A673 (cell line): ENCODE measurements at regions not wholly inside any gene's neighbourhood (a gene's known extent, or its start where the extent isn't known, plus 50 kb on each side); places are given as distances from the start of the nearest gene placed in this dataset.

Experiments used
- BruUV-seq: library from RNA; stranded (reverse); fragments of 400-500 nt; replicated peaks from 2 replicates; lab custom pipeline; 2021; lab: Mats Ljungman, UMichigan
- CTCF ChIA-PET: fragments of 300-600 bp; sonication (Branson Sonifier 250); formaldehyde crosslinking; loops from one replicate; lab custom pipeline; 2022; ENCODE audit warnings: antibody characterized with exemption; lab: Charles Lee
- POLR2A ChIA-PET: fragments of 300-600 bp; sonication (Branson Sonifier 250); formaldehyde crosslinking; loops from one replicate; lab custom pipeline; 2022; ENCODE audit warnings: antibody characterized with exemption; ENCODE audit not compliant: low non-redundant PET; lab: Charles Lee
- DNase-seq: peaks from one replicate; pipeline ENCODE4 v3.0.0-alpha.2; 2015; ENCODE audit warnings: low spot score
- H3K27ac ChIP-seq: fragments of 200-600 bp; sonication (generic); 2 replicates; pipeline ENCODE4 v1.5.1; 2016; ENCODE audit warnings: mixed run types, low read depth, mild to moderate bottlenecking, mixed read lengths, antibody characterized with exemption, low read length; ENCODE audit not compliant: poor library complexity, severe bottlenecking
- H3K27me3 ChIP-seq: fragments of 200-600 bp; sonication (generic); replicated peaks from 2 replicates; pipeline ENCODE4 v1.6.1; 2017; ENCODE audit warnings: mixed run types, low read depth, mild to moderate bottlenecking, mixed read lengths, antibody characterized with exemption, low read length; ENCODE audit not compliant: insufficient read depth, poor library complexity
- H3K36me3 ChIP-seq: fragments of 200-600 bp; sonication (generic); 2 replicates; pipeline ENCODE4 v1.6.1; 2016; ENCODE audit warnings: mixed run types, mild to moderate bottlenecking, mixed read lengths, antibody characterized with exemption, low read length; ENCODE audit not compliant: insufficient read depth, poor library complexity, severe bottlenecking
- H3K4me1 ChIP-seq: fragments of 200-600 bp; sonication (generic); 2 replicates; pipeline ENCODE4 v1.6.1; 2017; ENCODE audit warnings: mixed run types, mild to moderate bottlenecking, mixed read lengths, antibody characterized with exemption, low read length; ENCODE audit not compliant: insufficient read depth, poor library complexity, severe bottlenecking
- H3K4me3 ChIP-seq: fragments of 200-600 bp; sonication (generic); 2 replicates; pipeline ENCODE4 v1.5.1; 2016; ENCODE audit warnings: low read depth, mixed run types, mild to moderate bottlenecking, mixed read lengths, low read length; ENCODE audit not compliant: poor library complexity, severe bottlenecking
- H3K9me3 ChIP-seq: fragments of 200-600 bp; sonication (generic); 2 replicates; pipeline ENCODE4 v1.6.1; 2016; ENCODE audit warnings: mixed run types, low read depth, mild to moderate bottlenecking, mixed read lengths, antibody characterized with exemption, low read length; ENCODE audit not compliant: poor library complexity, severe bottlenecking
- CTCF ChIP-seq: fragments of 300-800, 200-600 bp; sonication (generic); conservative IDR thresholded peaks from 2 replicates; pipeline ENCODE4 v1.5.1; 2017; ENCODE audit warnings: low read depth, mild to moderate bottlenecking, antibody characterized with exemption, low read length, moderate library complexity, mixed read lengths
- EZH2 ChIP-seq: fragments of 200-600 bp; sonication (generic); IDR thresholded peaks from 2 replicates; pipeline ENCODE4 v1.6.1; 2017; ENCODE audit warnings: borderline replicate concordance, low read depth, mild to moderate bottlenecking, mixed read lengths, antibody characterized with exemption, low read length; ENCODE audit not compliant: poor library complexity, severe bottlenecking
- intact Hi-C: fragments of 100-400 bp; cut with micrococcal nuclease; formaldehyde crosslinking; loops from one replicate; pipeline ENCODE4 v1.10.0; 2022; ENCODE audit not compliant: unreplicated experiment

DNA sequence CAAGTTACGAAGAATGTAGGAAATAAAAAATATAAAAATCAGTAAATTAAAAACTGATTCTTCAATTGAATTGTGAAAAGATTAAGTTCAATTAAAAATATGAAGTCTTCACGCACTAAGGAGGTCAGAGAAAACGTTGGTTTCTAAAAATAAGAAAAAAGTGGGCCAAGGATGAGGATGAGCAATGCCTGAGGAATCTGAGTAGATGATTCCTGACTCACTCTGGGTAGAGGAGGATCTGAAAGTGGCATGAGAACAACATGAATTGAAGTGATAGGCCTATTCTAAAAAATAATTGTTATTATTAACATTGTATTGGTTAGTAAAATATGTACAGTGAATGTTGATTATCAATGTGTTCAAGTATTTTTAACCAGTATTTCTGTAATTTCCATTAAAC, 444.2 kb downstream of the GRIA2 start:
- H3K36me3 ChIP-seq: no peaks in the 10 kb centered on the region
- CTCF ChIA-PET: no interaction called here
- no peak overlapping the region for H3K27ac ChIP-seq
- POLR2A ChIA-PET: no interaction called here
- no peaks in the 10 kb centered on the region for H3K4me1 ChIP-seq
- no peaks in the 10 kb centered on the region for H3K27me3 ChIP-seq
- no peak overlapping the region for H3K4me3 ChIP-seq
- TF ChIP-seq CTCF (no peak), EZH2 (no peak)
- DNase-seq: no peak
- H3K9me3 ChIP-seq: no peaks in the 10 kb centered on the region
- BruUV-seq: no TSS peak
- intact Hi-C loops: no loop called here

DNA sequence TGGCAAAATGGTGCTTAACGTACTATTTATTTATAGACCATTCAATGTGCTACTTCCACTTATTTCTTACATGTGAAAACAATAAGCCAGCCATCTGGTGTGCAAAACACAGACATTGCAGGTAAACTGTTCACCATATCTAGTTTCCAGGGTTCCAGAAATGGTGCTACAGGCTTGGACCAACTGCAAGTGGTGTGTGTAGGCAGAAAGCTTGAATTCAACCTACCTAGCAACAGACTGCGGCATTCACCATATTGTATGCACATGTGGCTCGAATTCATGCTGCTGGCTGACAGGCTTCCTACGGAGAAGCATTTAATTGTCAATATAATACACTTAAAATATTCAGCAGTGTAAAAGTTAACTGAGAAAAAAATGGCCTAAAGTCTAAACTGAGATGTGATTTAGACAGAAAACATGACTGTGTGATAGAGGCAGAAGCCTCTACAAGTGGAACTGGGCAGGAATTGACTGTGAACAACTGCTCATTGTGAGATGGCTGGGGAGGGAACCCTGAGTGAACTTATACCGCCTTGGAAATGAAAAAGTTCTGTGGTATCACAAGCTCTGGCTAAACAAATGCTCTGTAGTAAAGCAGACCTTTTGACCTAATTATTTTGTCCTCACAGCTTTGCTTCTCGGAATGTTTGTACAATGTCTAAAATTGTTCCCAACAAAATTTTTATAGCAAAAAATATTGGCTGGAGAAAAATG, 434.7 kb downstream of the GRIA2 start:
- no peaks in the 10 kb centered on the region for H3K27me3 ChIP-seq
- DNase-seq: peak; percentile 3
- H3K27ac ChIP-seq: no peak overlapping the region
- TF ChIP-seq CTCF (no peak), EZH2 (no peak)
- no peak overlapping the region for H3K4me3 ChIP-seq
- POLR2A ChIA-PET: no interaction called here
- no peaks in the 10 kb centered on the region for H3K36me3 ChIP-seq
- no TSS peak for BruUV-seq
- H3K4me1 ChIP-seq: no peaks in the 10 kb centered on the region
- CTCF ChIA-PET: no interaction called here
- no peaks in the 10 kb centered on the region for H3K9me3 ChIP-seq
- intact Hi-C loops: no loop called here

DNA sequence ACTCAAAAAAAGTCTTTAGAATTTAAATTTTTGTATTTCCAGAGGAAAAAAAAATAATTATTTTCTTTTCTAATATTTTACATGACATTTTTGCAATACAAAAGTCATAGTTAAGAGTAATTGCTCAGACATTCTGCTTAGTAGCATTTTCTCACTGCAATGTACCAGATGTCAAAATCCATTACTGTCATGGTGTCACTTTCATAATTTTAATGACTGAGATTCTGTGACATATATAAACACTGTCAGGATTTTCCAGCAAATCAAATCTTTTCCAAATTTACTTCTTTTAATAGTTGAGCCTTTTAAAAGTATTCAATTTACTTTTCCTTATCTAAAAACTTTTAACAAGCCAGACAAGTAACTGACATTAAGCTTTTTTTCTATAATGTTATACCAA, 422.7 kb downstream of the GRIA2 start:
- H3K9me3 ChIP-seq: no peaks in the 10 kb centered on the region
- no peak for TF ChIP-seq CTCF
- no peak for TF ChIP-seq EZH2
- H3K36me3 ChIP-seq: no peaks in the 10 kb centered on the region
- no peak overlapping the region for H3K27ac ChIP-seq
- POLR2A ChIA-PET: no interaction called here
- no TSS peak for BruUV-seq
- CTCF ChIA-PET: no interaction called here
- intact Hi-C loops: no loop called here
- H3K4me1 ChIP-seq: no peaks in the 10 kb centered on the region
- no peaks in the 10 kb centered on the region for H3K27me3 ChIP-seq
- DNase-seq: no peak
- H3K4me3 ChIP-seq: no peak overlapping the region
